WTC11 (cell line): ENCODE measurements at regions not wholly inside any gene's neighbourhood (a gene's known extent, or its start where the extent isn't known, plus 50 kb on each side); places are given as distances from the start of the nearest gene placed in this dataset.

Source experiments
- ATAC-seq: fragments of 200-7000 bp; cut with Tn5 transposase; 2 replicates; pipeline ENCODE4 v1.10.0; 2021; ENCODE audit warnings: mild to moderate bottlenecking, moderate library complexity
- CTCF ChIA-PET: fragments of 300-600 bp; sonication (Branson Sonifier 250); formaldehyde crosslinking; loops from one replicate; lab custom pipeline; 2021; ENCODE audit warnings: antibody characterized with exemption; lab: Charles Lee
- POLR2A ChIA-PET: fragments of 350-600 bp; sonication (Branson Sonifier 250); formaldehyde crosslinking; loops from one replicate; lab custom pipeline; 2021; ENCODE audit warnings: antibody characterized with exemption; lab: Charles Lee
- DNase-seq: peaks from one replicate; pipeline ENCODE4 v3.0.0; 2021; ENCODE audit warnings: low spot score
- H3K27ac Mint-ChIP-seq: 2 replicates; pipeline ENCODE4 v1.8.0; 2021; ENCODE audit warnings: mixed read lengths
- H3K27me3 Mint-ChIP-seq: 2 replicates; pipeline ENCODE4 v1.8.0; 2021; ENCODE audit warnings: low read depth, mild to moderate bottlenecking, moderate library complexity, mixed read lengths
- H3K36me3 Mint-ChIP-seq: 2 replicates; pipeline ENCODE4 v1.8.0; 2021; ENCODE audit warnings: mixed read lengths
- H3K4me1 Mint-ChIP-seq: 2 replicates; pipeline ENCODE4 v1.8.0; 2022; ENCODE audit warnings: mixed read lengths
- H3K4me3 Mint-ChIP-seq: 2 replicates; pipeline ENCODE4 v1.8.0; 2021; ENCODE audit warnings: mild to moderate bottlenecking, moderate library complexity, mixed read lengths
- H3K9me3 Mint-ChIP-seq: 2 replicates; pipeline ENCODE4 v1.8.0; 2021; ENCODE audit warnings: mixed read lengths
- AR ChIP-seq: fragments of 250-450 bp; sonication (Bioruptor Pico); IDR thresholded peaks from 2 replicates; pipeline ENCODE4 v1.9.0; 2021; ENCODE audit warnings: mild to moderate bottlenecking
- CBFB ChIP-seq: sonication (generic); formaldehyde crosslinking; IDR thresholded peaks from 2 replicates; pipeline ENCODE4 v1.8.1; 2022; ENCODE audit warnings: mild to moderate bottlenecking, low read depth, missing genetic modification reagents
- E2F4 ChIP-seq: sonication (generic); formaldehyde crosslinking; IDR thresholded peaks from 2 replicates; pipeline ENCODE4 v1.8.1; 2022; ENCODE audit warnings: low read depth, mild to moderate bottlenecking, moderate library complexity, missing genetic modification reagents, borderline replicate concordance
- ELF4 ChIP-seq: sonication (generic); formaldehyde crosslinking; IDR thresholded peaks from 2 replicates; pipeline ENCODE4 v1.8.1; 2022; ENCODE audit warnings: low read depth, mild to moderate bottlenecking, moderate library complexity, missing genetic modification reagents
- ESRRA ChIP-seq: sonication (generic); formaldehyde crosslinking; IDR thresholded peaks from 2 replicates; pipeline ENCODE4 v1.8.1; 2022; ENCODE audit warnings: mild to moderate bottlenecking, missing genetic modification reagents, borderline replicate concordance
- IRF2 ChIP-seq: sonication (generic); formaldehyde crosslinking; IDR thresholded peaks from 2 replicates; pipeline ENCODE4 v1.8.0; 2022; ENCODE audit warnings: low read depth, missing genetic modification reagents, borderline replicate concordance
- JAZF1 ChIP-seq: fragments of 250-450 bp; sonication (Bioruptor Pico); IDR thresholded peaks from 2 replicates; pipeline ENCODE4 v1.9.0; 2021; ENCODE audit warnings: moderate library complexity, mild to moderate bottlenecking, inconsistent platforms
- NFE2L1 ChIP-seq: sonication (generic); formaldehyde crosslinking; IDR thresholded peaks from 2 replicates; pipeline ENCODE4 v1.8.1; 2023; ENCODE audit warnings: missing genetic modification reagents
- NFYB ChIP-seq: sonication (generic); formaldehyde crosslinking; conservative IDR thresholded peaks from 2 replicates; pipeline ENCODE4 v1.8.0; 2022; ENCODE audit warnings: low read depth, missing genetic modification reagents
- USF2 ChIP-seq: sonication (generic); formaldehyde crosslinking; IDR thresholded peaks from 2 replicates; pipeline ENCODE4 v1.8.1; 2023; ENCODE audit warnings: mild to moderate bottlenecking, missing genetic modification reagents, moderate library complexity
- ZNF121 ChIP-seq: sonication (generic); formaldehyde crosslinking; IDR thresholded peaks from 2 replicates; pipeline ENCODE4 v1.8.0; 2023; ENCODE audit warnings: missing genetic modification reagents
- ZNF232 ChIP-seq: sonication (generic); formaldehyde crosslinking; IDR thresholded peaks from 2 replicates; pipeline ENCODE4 v1.8.0; 2022; ENCODE audit warnings: mild to moderate bottlenecking, missing genetic modification reagents
- ZNF396 ChIP-seq: fragments of 250-450 bp; sonication (Bioruptor Pico); IDR thresholded peaks from 2 replicates; pipeline ENCODE4 v1.8.0; 2021; ENCODE audit warnings: mild to moderate bottlenecking, moderate library complexity, borderline replicate concordance
- ZNF423 ChIP-seq: fragments of 250-450 bp; sonication (Bioruptor Pico); IDR thresholded peaks from 2 replicates; pipeline ENCODE4 v2.1.2; 2022; ENCODE audit warnings: mild to moderate bottlenecking, moderate library complexity
- TF ChIP-seq, protein P1 (sequence below): fragments of 250-450 bp; sonication (Bioruptor Pico); IDR thresholded peaks from 2 replicates; pipeline ENCODE4 v1.8.0; 2021; ENCODE audit warnings: mild to moderate bottlenecking
- TF ChIP-seq, protein P2 (sequence below): sonication (generic); formaldehyde crosslinking; IDR thresholded peaks from 2 replicates; pipeline ENCODE4 v1.8.1; 2023; ENCODE audit warnings: mild to moderate bottlenecking, missing genetic modification reagents
- TF ChIP-seq, protein P3 (sequence below): sonication (generic); formaldehyde crosslinking; IDR thresholded peaks from 2 replicates; pipeline ENCODE4 v1.8.0; 2022; ENCODE audit warnings: mild to moderate bottlenecking, missing genetic modification reagents
- TF ChIP-seq, protein P4 (sequence below): fragments of 250-450 bp; sonication (Bioruptor Pico); IDR thresholded peaks from 2 replicates; pipeline ENCODE4 v2.1.2; 2022; ENCODE audit warnings: mild to moderate bottlenecking, moderate library complexity

DNA sequence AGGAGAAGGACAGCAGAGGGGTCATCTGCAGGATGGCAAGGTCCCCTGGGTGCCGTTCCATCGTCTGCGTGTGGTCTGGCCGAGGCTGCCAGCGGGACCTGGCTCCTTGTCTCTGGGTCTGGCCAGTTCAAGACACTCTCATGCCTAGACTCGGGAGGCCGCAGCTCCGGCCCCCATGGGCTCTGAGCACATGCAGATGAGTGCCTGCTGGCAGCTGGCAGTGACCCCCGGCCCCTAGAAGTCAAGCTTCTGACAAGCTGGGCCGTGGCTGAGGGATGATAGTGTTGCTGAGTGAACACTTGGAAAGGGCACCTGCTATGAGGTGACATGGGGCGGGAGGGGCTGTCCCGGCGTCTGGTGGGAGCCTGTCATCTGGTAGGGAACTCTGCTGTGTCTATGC lies 1180.6 kb downstream of the BRD1 start:
- Mint-ChIP-seq H3K4me3 (no peak overlapping the region), H3K27ac (no peak overlapping the region), H3K27me3 (no peaks in the 10 kb centered on the region), H3K36me3 (no peaks in the 10 kb centered on the region)
- ChIA-PET CTCF (no interaction called here), POLR2A (no interaction called here)
- DNase-seq, result no peak
- no peak for ATAC-seq
- no peak for TF ChIP-seq USF2 (CRISPR knock-in tag)
- TF ChIP-seq, protein P1, sequence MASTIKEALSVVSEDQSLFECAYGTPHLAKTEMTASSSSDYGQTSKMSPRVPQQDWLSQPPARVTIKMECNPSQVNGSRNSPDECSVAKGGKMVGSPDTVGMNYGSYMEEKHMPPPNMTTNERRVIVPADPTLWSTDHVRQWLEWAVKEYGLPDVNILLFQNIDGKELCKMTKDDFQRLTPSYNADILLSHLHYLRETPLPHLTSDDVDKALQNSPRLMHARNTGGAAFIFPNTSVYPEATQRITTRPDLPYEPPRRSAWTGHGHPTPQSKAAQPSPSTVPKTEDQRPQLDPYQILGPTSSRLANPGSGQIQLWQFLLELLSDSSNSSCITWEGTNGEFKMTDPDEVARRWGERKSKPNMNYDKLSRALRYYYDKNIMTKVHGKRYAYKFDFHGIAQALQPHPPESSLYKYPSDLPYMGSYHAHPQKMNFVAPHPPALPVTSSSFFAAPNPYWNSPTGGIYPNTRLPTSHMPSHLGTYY (CRISPR knock-in tag), result no peak
- TF ChIP-seq, protein P2, sequence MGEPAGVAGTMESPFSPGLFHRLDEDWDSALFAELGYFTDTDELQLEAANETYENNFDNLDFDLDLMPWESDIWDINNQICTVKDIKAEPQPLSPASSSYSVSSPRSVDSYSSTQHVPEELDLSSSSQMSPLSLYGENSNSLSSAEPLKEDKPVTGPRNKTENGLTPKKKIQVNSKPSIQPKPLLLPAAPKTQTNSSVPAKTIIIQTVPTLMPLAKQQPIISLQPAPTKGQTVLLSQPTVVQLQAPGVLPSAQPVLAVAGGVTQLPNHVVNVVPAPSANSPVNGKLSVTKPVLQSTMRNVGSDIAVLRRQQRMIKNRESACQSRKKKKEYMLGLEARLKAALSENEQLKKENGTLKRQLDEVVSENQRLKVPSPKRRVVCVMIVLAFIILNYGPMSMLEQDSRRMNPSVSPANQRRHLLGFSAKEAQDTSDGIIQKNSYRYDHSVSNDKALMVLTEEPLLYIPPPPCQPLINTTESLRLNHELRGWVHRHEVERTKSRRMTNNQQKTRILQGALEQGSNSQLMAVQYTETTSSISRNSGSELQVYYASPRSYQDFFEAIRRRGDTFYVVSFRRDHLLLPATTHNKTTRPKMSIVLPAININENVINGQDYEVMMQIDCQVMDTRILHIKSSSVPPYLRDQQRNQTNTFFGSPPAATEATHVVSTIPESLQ, result no peak
- no peak for TF ChIP-seq ZNF232
- TF ChIP-seq, protein P3, sequence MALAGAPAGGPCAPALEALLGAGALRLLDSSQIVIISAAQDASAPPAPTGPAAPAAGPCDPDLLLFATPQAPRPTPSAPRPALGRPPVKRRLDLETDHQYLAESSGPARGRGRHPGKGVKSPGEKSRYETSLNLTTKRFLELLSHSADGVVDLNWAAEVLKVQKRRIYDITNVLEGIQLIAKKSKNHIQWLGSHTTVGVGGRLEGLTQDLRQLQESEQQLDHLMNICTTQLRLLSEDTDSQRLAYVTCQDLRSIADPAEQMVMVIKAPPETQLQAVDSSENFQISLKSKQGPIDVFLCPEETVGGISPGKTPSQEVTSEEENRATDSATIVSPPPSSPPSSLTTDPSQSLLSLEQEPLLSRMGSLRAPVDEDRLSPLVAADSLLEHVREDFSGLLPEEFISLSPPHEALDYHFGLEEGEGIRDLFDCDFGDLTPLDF (CRISPR knock-in tag), result no peak
- TF ChIP-seq ELF4 (CRISPR knock-in tag), result no peak
- no peak for TF ChIP-seq ZNF396 (CRISPR knock-in tag)
- TF ChIP-seq, protein P4, sequence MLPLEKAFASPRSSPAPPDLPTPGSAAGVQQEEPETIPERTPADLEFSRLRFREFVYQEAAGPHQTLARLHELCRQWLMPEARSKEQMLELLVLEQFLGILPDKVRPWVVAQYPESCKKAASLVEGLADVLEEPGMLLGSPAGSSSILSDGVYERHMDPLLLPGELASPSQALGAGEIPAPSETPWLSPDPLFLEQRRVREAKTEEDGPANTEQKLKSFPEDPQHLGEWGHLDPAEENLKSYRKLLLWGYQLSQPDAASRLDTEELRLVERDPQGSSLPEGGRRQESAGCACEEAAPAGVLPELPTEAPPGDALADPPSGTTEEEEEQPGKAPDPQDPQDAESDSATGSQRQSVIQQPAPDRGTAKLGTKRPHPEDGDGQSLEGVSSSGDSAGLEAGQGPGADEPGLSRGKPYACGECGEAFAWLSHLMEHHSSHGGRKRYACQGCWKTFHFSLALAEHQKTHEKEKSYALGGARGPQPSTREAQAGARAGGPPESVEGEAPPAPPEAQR (CRISPR knock-in tag), result no peak
- TF ChIP-seq IRF2 (CRISPR knock-in tag), result no peak
- no peak for TF ChIP-seq JAZF1 (CRISPR knock-in tag)
- TF ChIP-seq ZNF121 (CRISPR knock-in tag), result no peak
- no peak for TF ChIP-seq E2F4
- no peak for TF ChIP-seq NFYB
- no peak for TF ChIP-seq ESRRA (CRISPR knock-in tag)
- no peak for TF ChIP-seq ZNF423 (CRISPR knock-in tag)
- no peak for TF ChIP-seq CBFB (CRISPR knock-in tag)
- TF ChIP-seq NFE2L1 (CRISPR knock-in tag), result no peak
- TF ChIP-seq AR (CRISPR knock-in tag), result no peak
- TF ChIP-seq, all 79 proteins: peak for 0
- no peaks in the 10 kb centered on the region for H3K4me1 Mint-ChIP-seq
- H3K9me3 Mint-ChIP-seq, result no peaks in the 10 kb centered on the region
